ACC112 (cell line): ENCODE measurements at regions not wholly inside any gene's neighbourhood (a gene's known extent, or its start where the extent isn't known, plus 50 kb on each side); places are given as distances from the start of the nearest gene placed in this dataset.
"Not testable (repeated sequence)": the region's sequence is repeated elsewhere in the genome, so short reads cannot be mapped to it uniquely, and the experiment has no call there.

Source experiments
- H2AFZ ChIP-seq: fragments of 200-600 bp; sonication (generic); one replicate; pipeline ENCODE4 v1.6.0; 2017; ENCODE audit warnings: antibody characterized with exemption, low read length; ENCODE audit not compliant: unreplicated experiment
- H3K27ac ChIP-seq: fragments of 200-600 bp; sonication (generic); 2 replicates; pipeline ENCODE4 v1.5.1; 2014; ENCODE audit warnings: low read depth, mild to moderate bottlenecking, antibody characterized with exemption, low read length, moderate library complexity
- H3K27me3 ChIP-seq: fragments of 200-600 bp; sonication (generic); 2 replicates; pipeline ENCODE4 v1.6.1; 2014; ENCODE audit warnings: mild to moderate bottlenecking, antibody characterized with exemption, low read length, moderate library complexity, mixed read lengths; ENCODE audit not compliant: insufficient read depth
- H3K36me3 ChIP-seq: fragments of 200-600 bp; sonication (generic); 2 replicates; pipeline ENCODE4 v1.6.1; 2016; ENCODE audit warnings: mild to moderate bottlenecking, antibody characterized with exemption, low read length, moderate library complexity, mixed read lengths; ENCODE audit not compliant: insufficient read depth
- H3K4me1 ChIP-seq: fragments of 200-600 bp; sonication (generic); one replicate; pipeline ENCODE4 v1.6.1; 2016; ENCODE audit warnings: low read length, mixed read lengths; ENCODE audit not compliant: insufficient read depth, unreplicated experiment, control insufficient read depth
- H3K4me3 ChIP-seq: fragments of 200-600 bp; sonication (generic); 2 replicates; pipeline ENCODE4 v1.5.1; 2014; ENCODE audit warnings: mild to moderate bottlenecking, low read depth, low read length
- H3K79me2 ChIP-seq: fragments of 200-600 bp; sonication (generic); one replicate; pipeline ENCODE4 v1.6.0; 2016; ENCODE audit warnings: low read length; ENCODE audit not compliant: control insufficient read depth, unreplicated experiment, insufficient read depth

DNA sequence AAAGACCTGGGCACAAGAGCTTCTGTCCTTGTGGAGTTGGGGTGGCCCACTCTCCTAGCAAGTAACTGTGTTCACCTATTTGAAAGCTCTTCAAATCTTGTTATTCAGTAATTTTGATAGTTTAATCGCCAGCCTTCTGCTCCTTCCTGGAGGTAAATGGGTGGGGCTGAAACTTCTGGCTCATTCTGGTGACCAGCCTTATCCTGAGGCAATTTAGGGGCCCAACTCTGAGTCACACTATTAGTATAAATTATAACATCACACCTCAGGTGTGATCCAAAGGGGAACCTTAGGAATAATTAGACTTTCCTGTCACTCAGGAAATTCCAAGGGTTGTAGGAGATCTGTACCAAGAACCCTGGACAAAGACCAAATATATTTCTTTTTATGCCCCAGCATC lies 255.8 kb upstream of the RGPD4 start:
- no peak overlapping the region for H2AFZ ChIP-seq
- H3K27ac ChIP-seq: no peak overlapping the region
- no peaks in the 10 kb centered on the region for H3K4me1 ChIP-seq
- peaks cover 3% of the 10 kb centered on the region; the same call in 1 of the 2 replicates for H3K27me3 ChIP-seq
- H3K79me2 ChIP-seq: no peaks in the 10 kb centered on the region
- H3K36me3 ChIP-seq: no peaks in the 10 kb centered on the region
- H3K4me3 ChIP-seq: no peak overlapping the region

DNA sequence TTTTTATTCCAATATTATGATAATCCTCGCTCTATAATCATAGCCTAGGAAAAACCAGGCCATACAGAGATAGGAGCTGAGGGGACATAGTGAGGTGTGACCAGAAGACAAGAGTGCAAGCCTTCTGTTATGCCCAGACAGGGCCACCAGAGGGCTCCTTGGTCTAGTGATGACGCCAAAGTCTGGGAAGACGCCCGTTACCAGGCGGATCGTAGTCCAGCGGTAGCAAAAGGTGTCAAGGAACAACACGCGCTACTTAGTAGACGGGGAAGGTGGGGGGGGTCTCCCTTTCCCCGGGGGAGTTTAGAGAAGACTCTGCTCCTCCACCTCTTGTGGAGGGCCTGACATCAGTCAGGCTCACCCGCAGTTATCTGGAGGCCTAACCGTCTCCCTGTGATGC lies 253.8 kb upstream of the RGPD4 start:
- H3K4me1 ChIP-seq, H3K79me2 ChIP-seq, H3K36me3 ChIP-seq, H3K27ac ChIP-seq, H3K4me3 ChIP-seq, H2AFZ ChIP-seq, H3K27me3 ChIP-seq: not testable (repeated sequence)

DNA sequence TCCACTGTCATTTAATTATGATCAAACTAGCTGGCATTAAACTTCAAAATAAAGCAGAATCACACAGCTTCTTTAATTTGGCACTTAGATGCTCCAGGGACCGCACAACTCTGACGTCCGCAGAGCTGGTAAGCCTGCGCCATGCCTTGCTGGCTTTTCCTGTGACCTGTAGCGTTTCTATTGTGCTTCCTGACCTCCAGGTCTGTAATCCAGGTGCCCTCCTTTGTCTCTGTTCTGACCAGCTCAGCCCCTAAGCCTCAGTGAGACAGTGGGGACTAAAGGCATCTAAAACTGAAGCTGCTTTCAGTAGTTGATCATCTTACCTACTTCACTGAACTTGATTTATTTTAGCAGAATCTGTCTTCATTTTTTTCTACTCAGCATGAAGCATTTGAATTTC lies 249.7 kb upstream of the RGPD4 start:
- Histone ChIP-seq H3K4me1 (no peaks in the 10 kb centered on the region), H3K4me3 (no peak overlapping the region), H3K27me3 (no peaks in the 10 kb centered on the region), H3K79me2 (no peaks in the 10 kb centered on the region), H3K27ac (no peak overlapping the region), H2AFZ (no peak overlapping the region), H3K36me3 (no peaks in the 10 kb centered on the region; the same call in 1 of the 2 replicates)

DNA sequence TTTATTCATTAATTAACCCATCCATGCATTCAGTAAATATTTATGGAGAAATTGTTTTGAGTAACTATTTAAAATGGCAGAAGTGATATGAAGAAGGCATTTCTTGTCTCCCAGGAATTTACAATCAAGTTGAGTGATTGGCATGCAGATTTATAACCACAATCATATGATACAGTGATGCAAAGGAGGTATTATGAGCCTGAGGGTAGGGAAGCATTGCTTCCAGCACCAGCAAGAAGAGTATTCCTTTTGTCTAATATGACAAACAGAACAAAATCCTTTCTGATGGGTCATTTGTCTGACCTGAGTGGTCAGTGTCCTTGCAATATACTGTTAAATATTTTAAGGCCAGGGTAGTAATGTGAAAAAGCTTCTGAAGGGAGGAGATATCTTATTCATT lies 244.2 kb upstream of the RGPD4 start:
- Histone ChIP-seq H3K27me3 (no peaks in the 10 kb centered on the region), H3K27ac (no peak overlapping the region), H3K79me2 (no peaks in the 10 kb centered on the region), H3K4me3 (no peak overlapping the region), H2AFZ (no peak overlapping the region), H3K36me3 (no peaks in the 10 kb centered on the region; the same call in 1 of the 2 replicates), H3K4me1 (peaks cover 22% of the 10 kb centered on the region)

DNA sequence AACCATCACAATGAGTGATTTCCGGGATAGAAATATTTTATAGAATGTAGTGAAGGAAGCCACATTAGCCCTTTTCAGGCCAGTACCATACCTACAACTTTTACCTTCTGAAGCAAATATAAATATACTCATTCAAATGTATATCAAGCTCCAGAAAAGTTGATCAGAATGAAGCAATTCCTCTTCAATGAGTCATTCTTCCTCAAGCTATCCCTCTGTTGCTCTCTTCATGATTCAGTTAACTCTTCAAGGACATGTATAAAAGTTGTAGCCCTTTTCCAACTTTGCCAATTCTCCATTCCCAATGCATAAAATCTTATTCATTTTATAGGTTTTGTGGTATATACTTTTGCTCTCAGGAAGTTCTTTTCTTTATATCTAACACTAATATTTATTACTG lies 242.1 kb upstream of the RGPD4 start:
- no peak overlapping the region for H3K27ac ChIP-seq
- no peaks in the 10 kb centered on the region; the same call in 1 of the 2 replicates for H3K36me3 ChIP-seq
- H3K27me3 ChIP-seq: no peaks in the 10 kb centered on the region
- H3K4me1 ChIP-seq: peaks cover 30% of the 10 kb centered on the region
- no peaks in the 10 kb centered on the region for H3K79me2 ChIP-seq
- H2AFZ ChIP-seq: no peak overlapping the region
- no peak overlapping the region for H3K4me3 ChIP-seq

DNA sequence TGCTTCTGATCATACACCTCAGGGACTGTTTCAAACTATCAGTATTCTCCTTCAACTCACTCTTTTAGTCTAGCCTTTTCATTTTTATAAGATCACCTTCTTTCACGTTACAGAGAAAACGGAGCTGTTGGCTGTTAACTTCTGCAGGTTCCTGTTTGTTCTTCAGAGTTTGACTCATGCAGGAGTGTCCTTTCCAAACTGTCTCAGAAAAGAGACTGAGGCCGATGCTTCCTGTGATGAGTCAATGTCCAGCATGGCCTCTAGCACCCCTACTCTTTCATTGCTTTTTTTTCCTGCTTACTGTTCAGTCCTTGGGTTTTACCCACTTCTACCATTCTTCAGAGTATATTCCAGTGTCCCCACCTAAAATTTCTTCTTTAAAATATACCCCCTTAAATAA lies 240.8 kb upstream of the RGPD4 start:
- H3K36me3 ChIP-seq: no peaks in the 10 kb centered on the region
- H2AFZ ChIP-seq: peak overlapping the region; percentile 6
- peak overlapping the region; percentile 43 for H3K27ac ChIP-seq
- no peaks in the 10 kb centered on the region for H3K79me2 ChIP-seq
- H3K27me3 ChIP-seq: no peaks in the 10 kb centered on the region
- H3K4me1 ChIP-seq: peaks cover 32% of the 10 kb centered on the region
- peak overlapping the region; percentile 1; the same call in 1 of the 2 replicates for H3K4me3 ChIP-seq

DNA sequence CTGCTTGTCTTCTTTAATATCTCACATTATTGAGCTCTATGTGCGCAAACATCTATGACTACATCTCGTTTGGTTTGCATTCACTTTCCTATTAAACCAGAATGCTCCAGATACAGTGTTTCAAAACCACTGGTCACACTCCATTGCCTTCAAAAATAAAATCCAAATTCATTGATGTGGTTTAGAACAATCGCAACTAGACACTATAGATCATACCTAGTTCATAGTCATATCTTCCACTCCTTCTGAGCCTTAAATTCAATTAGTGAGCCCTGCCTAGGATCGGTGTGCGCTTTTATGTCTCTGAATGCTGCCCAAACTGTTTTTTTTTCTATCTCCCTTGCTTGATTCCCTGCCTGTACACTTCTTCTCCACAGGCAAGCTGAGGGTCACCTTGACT lies 238.5 kb upstream of the RGPD4 start:
- peaks cover 32% of the 10 kb centered on the region for H3K4me1 ChIP-seq
- no peak overlapping the region for H3K4me3 ChIP-seq
- H3K79me2 ChIP-seq: no peaks in the 10 kb centered on the region
- H3K36me3 ChIP-seq: no peaks in the 10 kb centered on the region
- H3K27ac ChIP-seq: no peak overlapping the region
- H3K27me3 ChIP-seq: no peaks in the 10 kb centered on the region
- no peak overlapping the region for H2AFZ ChIP-seq

DNA sequence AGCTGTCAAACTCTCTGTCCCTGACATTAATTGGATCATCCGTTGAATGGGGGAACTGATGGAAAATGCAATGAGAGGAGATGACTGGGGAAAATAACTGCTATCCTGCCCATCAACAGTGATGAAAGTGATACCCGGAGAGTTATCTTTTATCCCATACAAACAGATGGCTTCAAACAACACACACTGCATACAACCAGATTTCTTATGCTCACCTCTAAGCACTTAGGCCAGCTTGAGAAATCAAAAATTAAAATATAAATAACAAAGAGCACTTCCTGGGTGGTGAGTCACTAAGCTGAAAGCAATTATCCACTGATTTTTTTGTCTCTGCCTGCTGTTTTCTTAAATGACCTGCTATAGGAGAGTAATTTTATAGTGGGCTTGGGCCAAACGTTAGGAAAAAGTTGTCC lies 237.6 kb upstream of the RGPD4 start:
- no peaks in the 10 kb centered on the region for H3K36me3 ChIP-seq
- peaks cover 31% of the 10 kb centered on the region for H3K4me1 ChIP-seq
- H3K4me3 ChIP-seq: no peak overlapping the region
- no peak overlapping the region for H3K27ac ChIP-seq
- no peaks in the 10 kb centered on the region for H3K79me2 ChIP-seq
- H3K27me3 ChIP-seq: no peaks in the 10 kb centered on the region
- H2AFZ ChIP-seq: no peak overlapping the region

DNA sequence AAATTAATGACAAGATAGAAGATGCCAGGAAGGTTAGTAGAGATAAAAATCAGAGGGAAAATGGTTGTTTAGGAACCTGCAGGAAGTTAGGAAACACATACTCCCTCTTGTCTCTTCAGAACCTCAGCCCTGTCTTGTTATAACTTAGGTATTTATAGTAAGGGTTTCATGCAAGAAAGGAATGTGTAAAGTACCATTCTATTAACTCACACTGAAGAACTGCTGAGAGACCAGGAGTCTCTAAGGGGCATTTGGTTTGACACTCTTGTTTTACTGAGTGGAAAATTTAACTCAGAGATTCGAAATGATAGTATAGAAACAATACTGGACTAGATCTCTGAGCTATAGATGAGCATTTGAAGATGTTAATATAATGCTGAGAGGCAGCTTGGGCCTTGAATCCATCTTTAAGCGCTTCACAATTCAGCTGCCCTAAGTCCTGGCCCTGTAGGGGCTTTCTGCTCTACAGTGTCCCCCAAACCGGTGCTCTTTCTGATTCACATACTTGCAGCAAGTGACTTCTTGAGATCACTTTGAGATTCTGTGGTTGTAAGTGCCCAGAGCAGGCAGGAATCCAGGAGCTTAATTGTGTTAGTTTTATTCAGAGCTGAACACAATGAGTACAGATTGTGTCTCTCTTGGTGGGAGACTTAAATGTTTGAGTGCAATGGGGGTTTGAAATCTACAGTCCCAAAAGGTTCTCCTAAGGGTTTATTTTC lies 235.0 kb upstream of the RGPD4 start:
- Histone ChIP-seq H3K4me1 (peaks cover 13% of the 10 kb centered on the region), H3K36me3 (no peaks in the 10 kb centered on the region), H2AFZ (peak overlapping the region; percentile 36), H3K4me3 (no peak overlapping the region), H3K27ac (no peak overlapping the region), H3K79me2 (no peaks in the 10 kb centered on the region), H3K27me3 (no peaks in the 10 kb centered on the region)

DNA sequence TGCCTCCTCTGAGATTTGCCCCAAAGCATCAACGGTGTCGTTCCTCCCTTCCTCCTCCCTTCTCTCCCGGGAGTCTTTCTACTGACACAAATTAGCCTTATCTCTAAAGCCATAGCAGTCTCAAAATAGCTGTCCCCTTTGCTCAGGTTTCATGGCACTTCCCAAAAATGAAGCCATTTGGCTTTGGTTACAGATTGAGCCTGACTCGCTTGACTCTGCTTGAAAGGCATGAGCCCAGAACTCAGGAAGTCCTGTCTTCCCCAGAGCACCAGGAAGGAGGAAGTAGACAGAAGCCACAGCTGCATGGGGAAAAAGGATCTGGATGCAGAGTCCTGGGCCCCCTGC lies 234.4 kb upstream of the RGPD4 start:
- Histone ChIP-seq H3K4me1 (peaks cover 13% of the 10 kb centered on the region), H3K79me2 (no peaks in the 10 kb centered on the region), H3K27ac (no peak overlapping the region), H3K4me3 (no peak overlapping the region), H2AFZ (no peak overlapping the region), H3K36me3 (no peaks in the 10 kb centered on the region), H3K27me3 (no peaks in the 10 kb centered on the region)

DNA sequence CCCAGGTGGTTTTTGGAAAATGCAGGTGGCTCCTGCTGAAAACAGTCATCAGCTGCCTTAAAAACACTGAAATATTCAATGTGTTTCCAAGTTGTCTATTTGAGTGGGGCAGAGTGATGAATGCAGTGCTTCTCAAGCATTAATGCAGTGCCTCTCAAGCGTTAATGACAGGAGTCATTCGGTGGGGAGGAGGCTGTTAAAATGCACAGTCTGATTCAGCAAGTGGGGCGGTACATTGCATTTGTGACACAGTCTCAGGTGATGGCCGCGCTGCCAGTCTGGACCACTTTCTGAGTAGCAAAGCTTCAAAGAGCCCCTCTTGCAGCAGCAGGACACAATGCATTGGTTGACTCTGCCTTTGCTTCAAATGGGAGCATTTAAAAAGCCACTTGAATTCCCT lies 231.4 kb upstream of the RGPD4 start:
- H2AFZ ChIP-seq: no peak overlapping the region
- no peaks in the 10 kb centered on the region for H3K36me3 ChIP-seq
- no peak overlapping the region for H3K27ac ChIP-seq
- no peaks in the 10 kb centered on the region for H3K27me3 ChIP-seq
- peaks cover 3% of the 10 kb centered on the region for H3K4me1 ChIP-seq
- no peaks in the 10 kb centered on the region for H3K79me2 ChIP-seq
- no peak overlapping the region for H3K4me3 ChIP-seq
